ENCODE measurements at regions not wholly inside any gene's neighbourhood (a gene's known extent, or its start where the extent isn't known, plus 50 kb on each side); places are given as distances from the start of the nearest gene placed in this dataset.

GRCh38 chr17:77725846-77726245 lies 232.7 kb upstream of the TNRC6C start:
- no peak for DNase-seq (ENCODE audit: low spot score)

GRCh38 chr17:77726549-77727006 lies 231.9 kb upstream of the TNRC6C start:
- DNase-seq (ENCODE audit: low spot score): no peak

GRCh38 chr17:77727037-77727615 lies 231.4 kb upstream of the TNRC6C start:
- DNase-seq (ENCODE audit: low spot score): no peak

GRCh38 chr17:77728474-77728795 lies 230.1 kb upstream of the TNRC6C start:
- no peak for DNase-seq (ENCODE audit: low spot score)

GRCh38 chr17:77728871-77729270 lies 229.6 kb upstream of the TNRC6C start:
- DNase-seq (ENCODE audit: low spot score): no peak

GRCh38 chr17:77729587-77729986 lies 228.9 kb upstream of the TNRC6C start:
- no peak for DNase-seq (ENCODE audit: low spot score)

- DNase-seq (ENCODE audit: low spot score): no peak
Measured at GRCh38 chr17:77730376-77730775, 228.1 kb upstream of the TNRC6C start.

GRCh38 chr17:77733576-77734296 lies 224.8 kb upstream of the TNRC6C start:
- no peak for DNase-seq (ENCODE audit: low spot score)

- no peak for DNase-seq (ENCODE audit: low spot score)
Measured at GRCh38 chr17:77734371-77735080, 224.0 kb upstream of the TNRC6C start.

- DNase-seq (ENCODE audit: low spot score): no peak
Measured at GRCh38 chr17:77735081-77735565, 223.4 kb upstream of the TNRC6C start.

- DNase-seq (ENCODE audit: low spot score): no peak
Measured at GRCh38 chr17:77735566-77736198, 222.8 kb upstream of the TNRC6C start.

GRCh38 chr17:77736199-77736585 lies 222.3 kb upstream of the TNRC6C start:
- no peak for DNase-seq (ENCODE audit: low spot score)

- DNase-seq (ENCODE audit: low spot score): no peak
Measured at GRCh38 chr17:77736721-77737120, 221.8 kb upstream of the TNRC6C start.

GRCh38 chr17:77737442-77738265 lies 220.8 kb upstream of the TNRC6C start:
- no peak for DNase-seq (ENCODE audit: low spot score)

GRCh38 chr17:77738751-77739531 lies 219.6 kb upstream of the TNRC6C start:
- DNase-seq (ENCODE audit: low spot score): peak; percentile 6

GRCh38 chr17:77740481-77740880 lies 218.0 kb upstream of the TNRC6C start:
- DNase-seq (ENCODE audit: low spot score): no peak

GRCh38 chr17:77741109-77741508 lies 217.4 kb upstream of the TNRC6C start:
- no peak for DNase-seq (ENCODE audit: low spot score)

- DNase-seq (ENCODE audit: low spot score): no peak
Measured at GRCh38 chr17:77742579-77742978, 215.9 kb upstream of the TNRC6C start.

- DNase-seq (ENCODE audit: low spot score): no peak
Measured at GRCh38 chr17:77744066-77744988, 214.2 kb upstream of the TNRC6C start.

- DNase-seq (ENCODE audit: low spot score): no peak
Measured at GRCh38 chr17:77745702-77746101, 212.8 kb upstream of the TNRC6C start.

Measured in kidney capillary endothelial cell (primary cell).